Adrenal gland (tissue), 5 donors: ENCODE measurements at regions not wholly inside any gene's neighbourhood (a gene's known extent, or its start where the extent isn't known, plus 50 kb on each side); places are given as distances from the start of the nearest gene placed in this dataset.

Experiments used
- POLR2A ChIP-seq, 2 donors: fragments of 450-650 bp; IDR thresholded peaks; one replicate each; pipeline ENCODE4 v1.6.1; 2017; ENCODE audit warnings: antibody characterized with exemption in 2 of 2, mild to moderate bottlenecking in 2 of 2, moderate library complexity in 1 of 2
- TF ChIP-seq, protein P1 (sequence below), 6 experiments: fragments of 450-650 bp in 4 of 6; fragments of 200-600 bp in 2 of 6; sonication (generic) in 1 of 6; IDR thresholded peaks; 1 replicate in 5 of 6; 2 replicates in 1 of 6; pipeline versions ENCODE4 v1.5.1 to v1.8.0; 2016 to 2021; ENCODE audit warnings: antibody characterized with exemption in 6 of 6, mild to moderate bottlenecking in 2 of 6, moderate library complexity in 1 of 6
- donor health status: DM: no; HTN: no; CAD: no.

DNA sequence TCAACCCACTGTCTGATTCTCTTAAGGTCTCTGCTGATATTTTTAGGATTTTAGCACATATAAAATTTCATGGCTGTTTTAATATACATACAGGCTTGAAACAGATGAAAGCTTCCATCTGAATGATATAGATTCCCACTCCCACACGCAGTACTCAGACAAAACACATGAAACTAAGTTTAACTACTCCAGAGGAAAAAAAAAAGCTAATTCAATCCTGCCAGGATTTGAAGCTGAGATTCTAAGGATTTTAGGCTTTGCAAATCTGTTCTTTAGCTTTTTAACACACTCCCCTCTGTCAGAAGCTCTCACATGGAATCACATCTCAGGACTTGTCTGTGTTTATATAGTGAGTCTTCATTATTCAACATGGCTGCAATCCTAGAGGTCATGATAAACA, 217.3 kb downstream of the BCAT1 start:
- TF ChIP-seq, protein P1, sequence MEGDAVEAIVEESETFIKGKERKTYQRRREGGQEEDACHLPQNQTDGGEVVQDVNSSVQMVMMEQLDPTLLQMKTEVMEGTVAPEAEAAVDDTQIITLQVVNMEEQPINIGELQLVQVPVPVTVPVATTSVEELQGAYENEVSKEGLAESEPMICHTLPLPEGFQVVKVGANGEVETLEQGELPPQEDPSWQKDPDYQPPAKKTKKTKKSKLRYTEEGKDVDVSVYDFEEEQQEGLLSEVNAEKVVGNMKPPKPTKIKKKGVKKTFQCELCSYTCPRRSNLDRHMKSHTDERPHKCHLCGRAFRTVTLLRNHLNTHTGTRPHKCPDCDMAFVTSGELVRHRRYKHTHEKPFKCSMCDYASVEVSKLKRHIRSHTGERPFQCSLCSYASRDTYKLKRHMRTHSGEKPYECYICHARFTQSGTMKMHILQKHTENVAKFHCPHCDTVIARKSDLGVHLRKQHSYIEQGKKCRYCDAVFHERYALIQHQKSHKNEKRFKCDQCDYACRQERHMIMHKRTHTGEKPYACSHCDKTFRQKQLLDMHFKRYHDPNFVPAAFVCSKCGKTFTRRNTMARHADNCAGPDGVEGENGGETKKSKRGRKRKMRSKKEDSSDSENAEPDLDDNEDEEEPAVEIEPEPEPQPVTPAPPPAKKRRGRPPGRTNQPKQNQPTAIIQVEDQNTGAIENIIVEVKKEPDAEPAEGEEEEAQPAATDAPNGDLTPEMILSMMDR (IDR thresholded peaks at IDR 0.05): no peak
- TF ChIP-seq POLR2A (IDR thresholded peaks at IDR 0.05): no peak
